Astrocyte (in vitro differentiated cells and primary cell): ENCODE measurements at regions not wholly inside any gene's neighbourhood (a gene's known extent, or its start where the extent isn't known, plus 50 kb on each side); places are given as distances from the start of the nearest gene placed in this dataset.
A peak's percentile ranks its signal among the peaks of the same experiment; 100 is the strongest.

Source experiments
- DNase-seq: peaks from one replicate; pipeline ENCODE4 v3.0.0-alpha.2; 2010; ENCODE audit warnings: low read depth
- FAIRE-seq: peaks from 2 replicates; lab custom pipeline; 2011; peaks lifted over from hg19 to GRCh38; lab: Jason Lieb, UNC
- H2AFZ ChIP-seq: 2 replicates; pipeline ENCODE4 v1.6.0; 2012; ENCODE audit warnings: low read depth, low read length, inconsistent platforms
- H3K27ac ChIP-seq: 2 replicates; pipeline ENCODE4 v1.5.1; 2011; ENCODE audit warnings: low read depth, low read length, inconsistent platforms
- H3K27me3 ChIP-seq: 2 replicates; pipeline ENCODE4 v1.6.0; 2011; ENCODE audit warnings: low read length, inconsistent platforms; ENCODE audit not compliant: insufficient read depth
- H3K36me3 ChIP-seq: 2 replicates; pipeline ENCODE4 v1.5.1; 2011; ENCODE audit warnings: low read length, inconsistent platforms; ENCODE audit not compliant: insufficient read depth
- H3K4me1 ChIP-seq: 2 replicates; pipeline ENCODE4 v1.5.1; 2011; ENCODE audit warnings: low read length, inconsistent platforms; ENCODE audit not compliant: insufficient read depth
- H3K4me2 ChIP-seq: 2 replicates; pipeline ENCODE4 v1.6.0; 2012; ENCODE audit warnings: low read length, inconsistent platforms
- H3K4me3 ChIP-seq: 2 replicates; pipeline ENCODE4 v1.5.1; 2011; ENCODE audit warnings: low read depth, mild to moderate bottlenecking, low read length, inconsistent platforms; ENCODE audit not compliant: insufficient read depth
- H3K79me2 ChIP-seq: 2 replicates; pipeline ENCODE4 v1.6.0; 2012; ENCODE audit warnings: mild to moderate bottlenecking, low read length, inconsistent platforms; ENCODE audit not compliant: insufficient read depth
- H3K9ac ChIP-seq: 2 replicates; pipeline ENCODE4 v1.6.0; 2012; ENCODE audit warnings: mild to moderate bottlenecking, low read length, inconsistent platforms
- H3K9me3 ChIP-seq: 2 replicates; pipeline ENCODE4 v1.5.1; 2012; ENCODE audit warnings: low read depth, mild to moderate bottlenecking, low read length, inconsistent platforms; ENCODE audit not compliant: insufficient read depth
- H4K20me1 ChIP-seq: 2 replicates; pipeline ENCODE4 v1.6.0; 2012; ENCODE audit warnings: low read length, inconsistent platforms; ENCODE audit not compliant: insufficient read depth
- H3K27ac Mint-ChIP-seq: one replicate; pipeline ENCODE4 v1.8.0; 2021; ENCODE audit warnings: mild to moderate bottlenecking, mixed read lengths; ENCODE audit not compliant: unreplicated experiment
- H3K27me3 Mint-ChIP-seq: one replicate; pipeline ENCODE4 v1.8.0; 2021; ENCODE audit warnings: low read depth, mixed read lengths; ENCODE audit not compliant: unreplicated experiment
- H3K36me3 Mint-ChIP-seq: one replicate; pipeline ENCODE4 v1.8.0; 2021; ENCODE audit warnings: low read depth, mixed read lengths; ENCODE audit not compliant: unreplicated experiment
- H3K4me1 Mint-ChIP-seq: one replicate; pipeline ENCODE4 v1.8.0; 2021; ENCODE audit warnings: low read depth, mixed read lengths; ENCODE audit not compliant: unreplicated experiment
- H3K4me3 Mint-ChIP-seq: one replicate; pipeline ENCODE4 v1.8.0; 2021; ENCODE audit warnings: mild to moderate bottlenecking, moderate library complexity, mixed read lengths; ENCODE audit not compliant: unreplicated experiment
- H3K9me3 Mint-ChIP-seq: one replicate; pipeline ENCODE4 v1.8.0; 2021; ENCODE audit warnings: mild to moderate bottlenecking, mixed read lengths; ENCODE audit not compliant: unreplicated experiment
- CTCF ChIP-seq: IDR thresholded peaks from 2 replicates; pipeline ENCODE4 v1.5.1; 2011; ENCODE audit warnings: low read depth, mild to moderate bottlenecking, inconsistent platforms, low read length, moderate library complexity; ENCODE audit not compliant: insufficient read depth
- EZH2 ChIP-seq: IDR thresholded peaks from 2 replicates; pipeline ENCODE4 v1.6.1; 2012; ENCODE audit warnings: mild to moderate bottlenecking, low read length, inconsistent platforms; ENCODE audit not compliant: insufficient read depth

GRCh38 chr3:150152567-150152966 is 181.9 kb upstream of the PFN2 start:
- H3K27me3 ChIP-seq = no peaks in the 10 kb centered on the region
- peaks cover 13% of the 10 kb centered on the region for H3K4me1 ChIP-seq
- no peak overlapping the region for H3K27ac Mint-ChIP-seq
- H3K9me3 Mint-ChIP-seq = no peaks in the 10 kb centered on the region
- no peaks in the 10 kb centered on the region for H3K36me3 Mint-ChIP-seq
- no peak overlapping the region for H3K4me2 ChIP-seq
- peaks cover 20% of the 10 kb centered on the region for H3K4me1 Mint-ChIP-seq
- DNase-seq (no peak), FAIRE-seq (peak; percentile 32)
- H2AFZ ChIP-seq = no peak overlapping the region
- H3K27me3 Mint-ChIP-seq = no peaks in the 10 kb centered on the region
- H3K9ac ChIP-seq = no peak overlapping the region
- H3K4me3 ChIP-seq = no peak overlapping the region
- no peaks in the 10 kb centered on the region for H3K36me3 ChIP-seq
- H3K79me2 ChIP-seq = no peaks in the 10 kb centered on the region
- H3K27ac ChIP-seq = no peak overlapping the region
- TF ChIP-seq CTCF (no peak), EZH2 (no peak)
- no peak overlapping the region for H3K4me3 Mint-ChIP-seq
- no peaks in the 10 kb centered on the region for H4K20me1 ChIP-seq
- H3K9me3 ChIP-seq = no peaks in the 10 kb centered on the region

GRCh38 chr3:150150633-150151032 is 179.9 kb upstream of the PFN2 start:
- Mint-ChIP-seq H3K27ac (no peak overlapping the region), H3K27me3 (no peaks in the 10 kb centered on the region), H3K9me3 (peaks cover 1% of the 10 kb centered on the region), H3K4me3 (no peak overlapping the region), H3K4me1 (peaks cover 26% of the 10 kb centered on the region), H3K36me3 (no peaks in the 10 kb centered on the region)
- H3K9me3 ChIP-seq = no peaks in the 10 kb centered on the region
- no peak for FAIRE-seq
- no peak overlapping the region for H3K9ac ChIP-seq
- no peaks in the 10 kb centered on the region for H3K27me3 ChIP-seq
- no peak overlapping the region for H3K27ac ChIP-seq
- no peak for DNase-seq
- no peak overlapping the region for H2AFZ ChIP-seq
- TF ChIP-seq EZH2 (no peak), CTCF (no peak)
- no peaks in the 10 kb centered on the region for H3K79me2 ChIP-seq
- H4K20me1 ChIP-seq = no peaks in the 10 kb centered on the region
- H3K4me3 ChIP-seq = no peak overlapping the region
- peaks cover 24% of the 10 kb centered on the region for H3K4me1 ChIP-seq
- no peak overlapping the region for H3K4me2 ChIP-seq
- no peaks in the 10 kb centered on the region for H3K36me3 ChIP-seq

GRCh38 chr3:150149651-150150051 is 179.0 kb upstream of the PFN2 start:
- Histone ChIP-seq H3K9me3 (no peaks in the 10 kb centered on the region), H3K79me2 (no peaks in the 10 kb centered on the region), H4K20me1 (no peaks in the 10 kb centered on the region), H3K36me3 (no peaks in the 10 kb centered on the region), H3K4me1 (peaks cover 24% of the 10 kb centered on the region), H3K27ac (peak overlapping the region; percentile 55), H3K4me2 (no peak overlapping the region), H3K9ac (no peak overlapping the region), H3K4me3 (no peak overlapping the region), H3K27me3 (no peaks in the 10 kb centered on the region), H2AFZ (no peak overlapping the region)
- H3K9me3 Mint-ChIP-seq = peaks cover 1% of the 10 kb centered on the region
- TF ChIP-seq CTCF (no peak), EZH2 (no peak)
- DNase-seq (peak; percentile 82), FAIRE-seq (no peak)
- H3K27me3 Mint-ChIP-seq = no peaks in the 10 kb centered on the region
- H3K27ac Mint-ChIP-seq = no peak overlapping the region
- no peak overlapping the region for H3K4me3 Mint-ChIP-seq
- H3K4me1 Mint-ChIP-seq = peaks cover 26% of the 10 kb centered on the region
- no peaks in the 10 kb centered on the region for H3K36me3 Mint-ChIP-seq
